B cell (primary cell): ENCODE measurements at regions not wholly inside any gene's neighbourhood (a gene's known extent, or its start where the extent isn't known, plus 50 kb on each side); places are given as distances from the start of the nearest gene placed in this dataset.

Source experiments
- EZH2 ChIP-seq: IDR thresholded peaks from 2 replicates; pipeline ENCODE4 v1.6.1; 2012; ENCODE audit warnings: borderline replicate concordance, low read depth, mild to moderate bottlenecking, moderate library complexity, low read length; ENCODE audit not compliant: insufficient read depth, poor library complexity, severe bottlenecking
- TF ChIP-seq, protein P1 (sequence below): fragments of 200-600 bp; IDR thresholded peaks from one replicate; pipeline ENCODE4 v1.8.0; 2022; ENCODE audit warnings: antibody characterized with exemption, mild to moderate bottlenecking

DNA sequence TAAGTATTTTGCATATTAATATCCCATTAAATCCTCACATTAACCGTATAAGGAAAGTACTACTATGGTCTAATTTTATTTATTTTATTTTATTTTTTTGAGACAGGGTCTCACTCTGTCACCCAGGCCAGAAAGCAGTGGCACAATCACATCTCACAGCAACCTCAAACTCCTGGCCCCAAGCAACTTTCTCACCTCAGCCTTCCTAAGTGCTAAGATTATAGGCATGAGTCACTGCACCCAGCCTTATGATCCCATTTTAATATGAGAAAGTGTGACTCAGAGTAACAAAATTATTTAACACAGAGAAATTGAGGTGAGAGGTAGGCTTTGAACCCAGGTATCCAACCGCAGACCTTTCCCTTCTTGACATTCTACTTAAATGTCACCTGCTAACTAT, 330.0 kb upstream of the POU3F3 start:
- TF ChIP-seq, protein P1, sequence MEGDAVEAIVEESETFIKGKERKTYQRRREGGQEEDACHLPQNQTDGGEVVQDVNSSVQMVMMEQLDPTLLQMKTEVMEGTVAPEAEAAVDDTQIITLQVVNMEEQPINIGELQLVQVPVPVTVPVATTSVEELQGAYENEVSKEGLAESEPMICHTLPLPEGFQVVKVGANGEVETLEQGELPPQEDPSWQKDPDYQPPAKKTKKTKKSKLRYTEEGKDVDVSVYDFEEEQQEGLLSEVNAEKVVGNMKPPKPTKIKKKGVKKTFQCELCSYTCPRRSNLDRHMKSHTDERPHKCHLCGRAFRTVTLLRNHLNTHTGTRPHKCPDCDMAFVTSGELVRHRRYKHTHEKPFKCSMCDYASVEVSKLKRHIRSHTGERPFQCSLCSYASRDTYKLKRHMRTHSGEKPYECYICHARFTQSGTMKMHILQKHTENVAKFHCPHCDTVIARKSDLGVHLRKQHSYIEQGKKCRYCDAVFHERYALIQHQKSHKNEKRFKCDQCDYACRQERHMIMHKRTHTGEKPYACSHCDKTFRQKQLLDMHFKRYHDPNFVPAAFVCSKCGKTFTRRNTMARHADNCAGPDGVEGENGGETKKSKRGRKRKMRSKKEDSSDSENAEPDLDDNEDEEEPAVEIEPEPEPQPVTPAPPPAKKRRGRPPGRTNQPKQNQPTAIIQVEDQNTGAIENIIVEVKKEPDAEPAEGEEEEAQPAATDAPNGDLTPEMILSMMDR: no peak
- no peak for TF ChIP-seq EZH2
